Choroid plexus epithelial cell (primary cell): ENCODE measurements at regions not wholly inside any gene's neighbourhood (a gene's known extent, or its start where the extent isn't known, plus 50 kb on each side); places are given as distances from the start of the nearest gene placed in this dataset.

Source experiments
- DNase-seq: peaks from one replicate; pipeline ENCODE4 v3.0.0-alpha.2; 2010; ENCODE audit warnings: low read depth
- H3K4me3 ChIP-seq: 2 replicates; pipeline ENCODE4 v1.5.1; 2011; ENCODE audit warnings: low read depth, mild to moderate bottlenecking, control low read depth, low read length, moderate library complexity
- TF ChIP-seq, protein P1 (sequence below): conservative IDR thresholded peaks from 2 replicates; pipeline ENCODE4 v1.5.1; 2011; ENCODE audit warnings: low read depth, mild to moderate bottlenecking, control low read depth, inconsistent platforms, low read length, moderate library complexity

DNA sequence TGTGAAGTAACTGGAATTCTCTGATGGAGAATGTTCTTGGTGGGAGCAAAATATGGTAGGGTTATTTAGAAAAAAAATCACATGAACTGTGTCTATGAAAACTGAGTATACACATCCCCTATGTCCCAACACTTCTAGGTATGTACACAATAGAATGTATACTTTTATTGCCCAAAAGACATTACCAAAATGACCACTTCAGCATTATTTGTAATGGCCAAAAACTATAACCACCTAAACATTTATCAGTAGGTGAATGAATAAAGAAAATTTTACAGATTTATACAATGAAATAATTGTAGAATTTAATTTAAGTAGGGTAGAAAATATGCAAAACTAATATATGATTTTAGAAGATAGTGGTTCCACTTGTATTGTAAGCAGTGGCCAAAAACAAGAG is 462.8 kb downstream of the KCNJ3 start:
- no peak for DNase-seq

GRCh38 chr2:155157711-155158110 is 459.2 kb downstream of the KCNJ3 start:
- DNase-seq = no peak
- H3K4me3 ChIP-seq = no peak overlapping the region
- TF ChIP-seq, protein P1, sequence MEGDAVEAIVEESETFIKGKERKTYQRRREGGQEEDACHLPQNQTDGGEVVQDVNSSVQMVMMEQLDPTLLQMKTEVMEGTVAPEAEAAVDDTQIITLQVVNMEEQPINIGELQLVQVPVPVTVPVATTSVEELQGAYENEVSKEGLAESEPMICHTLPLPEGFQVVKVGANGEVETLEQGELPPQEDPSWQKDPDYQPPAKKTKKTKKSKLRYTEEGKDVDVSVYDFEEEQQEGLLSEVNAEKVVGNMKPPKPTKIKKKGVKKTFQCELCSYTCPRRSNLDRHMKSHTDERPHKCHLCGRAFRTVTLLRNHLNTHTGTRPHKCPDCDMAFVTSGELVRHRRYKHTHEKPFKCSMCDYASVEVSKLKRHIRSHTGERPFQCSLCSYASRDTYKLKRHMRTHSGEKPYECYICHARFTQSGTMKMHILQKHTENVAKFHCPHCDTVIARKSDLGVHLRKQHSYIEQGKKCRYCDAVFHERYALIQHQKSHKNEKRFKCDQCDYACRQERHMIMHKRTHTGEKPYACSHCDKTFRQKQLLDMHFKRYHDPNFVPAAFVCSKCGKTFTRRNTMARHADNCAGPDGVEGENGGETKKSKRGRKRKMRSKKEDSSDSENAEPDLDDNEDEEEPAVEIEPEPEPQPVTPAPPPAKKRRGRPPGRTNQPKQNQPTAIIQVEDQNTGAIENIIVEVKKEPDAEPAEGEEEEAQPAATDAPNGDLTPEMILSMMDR = no peak

More for the DNA sequence above, 462.8 kb downstream of the KCNJ3 start:
- TF ChIP-seq, protein P1 = no peak
- no peak overlapping the region for H3K4me3 ChIP-seq

DNA sequence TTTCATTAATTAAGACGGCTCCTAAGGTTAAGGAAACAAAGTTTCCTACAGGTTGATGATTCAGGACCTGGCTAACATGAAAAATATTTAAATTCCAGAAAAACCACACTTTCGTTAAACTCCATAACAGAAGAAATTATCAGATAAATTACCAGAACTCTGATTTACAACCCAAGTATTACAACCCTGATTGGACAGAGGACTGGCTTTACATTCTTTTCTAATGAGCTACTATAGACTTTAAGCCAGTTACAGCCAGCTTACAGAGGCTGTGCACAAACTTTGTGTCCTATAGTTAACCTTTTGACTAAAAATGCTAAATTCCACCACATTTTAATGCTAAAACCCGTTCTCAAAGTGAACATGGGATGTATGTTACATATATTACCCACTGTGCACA is 458.6 kb downstream of the KCNJ3 start:
- DNase-seq = no peak
- TF ChIP-seq, protein P1 = no peak
- no peak overlapping the region for H3K4me3 ChIP-seq

- no peak overlapping the region for H3K4me3 ChIP-seq
- TF ChIP-seq, protein P1 = no peak
- DNase-seq = no peak
These were observed 453.4 kb downstream of the KCNJ3 start for GRCh38 chr2:155151945-155152344.

DNA sequence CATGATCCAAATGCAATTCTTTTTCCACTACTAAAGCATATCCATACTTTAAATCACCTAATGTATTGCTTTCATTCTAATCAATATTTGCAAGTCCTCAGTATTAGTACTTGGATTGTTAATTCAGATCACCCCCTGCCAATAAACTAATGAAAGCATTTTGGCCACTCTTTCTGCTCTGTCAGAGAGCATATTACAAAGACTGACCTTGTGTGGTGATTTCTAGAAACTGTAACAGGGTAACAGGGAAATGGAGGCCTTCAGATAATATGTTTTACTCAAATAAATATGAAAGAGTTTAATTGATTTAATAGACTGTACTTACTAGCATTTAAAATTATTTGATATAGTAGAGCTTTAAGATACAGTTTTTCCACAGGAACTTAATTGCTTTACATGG is 453.0 kb downstream of the KCNJ3 start:
- no peak for DNase-seq
- TF ChIP-seq, protein P1 = no peak
- no peak overlapping the region for H3K4me3 ChIP-seq

DNA sequence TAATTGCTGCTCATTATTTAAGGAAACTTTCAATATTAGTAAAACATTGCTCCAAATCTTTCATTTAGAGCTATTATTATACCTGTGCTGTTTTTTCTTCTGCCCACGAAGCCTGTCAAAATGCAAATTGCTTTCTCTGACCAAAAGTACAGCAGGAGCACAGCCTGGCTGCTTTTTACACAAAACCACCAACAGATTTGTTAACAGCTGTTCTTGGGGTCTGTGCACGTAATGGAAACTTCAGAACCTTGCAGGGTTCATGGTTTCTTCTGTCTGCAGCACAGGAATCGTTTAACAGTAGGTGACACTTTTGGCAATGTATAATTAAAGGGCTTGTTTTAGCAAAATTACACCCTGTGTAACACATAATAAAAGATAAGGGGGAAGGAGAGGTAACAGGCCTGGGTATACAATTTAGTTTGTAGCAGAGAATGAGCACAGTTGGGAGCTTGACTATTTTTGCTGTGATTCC is 447.3 kb downstream of the KCNJ3 start:
- DNase-seq = no peak
- TF ChIP-seq, protein P1 = no peak
- no peak overlapping the region for H3K4me3 ChIP-seq

DNA sequence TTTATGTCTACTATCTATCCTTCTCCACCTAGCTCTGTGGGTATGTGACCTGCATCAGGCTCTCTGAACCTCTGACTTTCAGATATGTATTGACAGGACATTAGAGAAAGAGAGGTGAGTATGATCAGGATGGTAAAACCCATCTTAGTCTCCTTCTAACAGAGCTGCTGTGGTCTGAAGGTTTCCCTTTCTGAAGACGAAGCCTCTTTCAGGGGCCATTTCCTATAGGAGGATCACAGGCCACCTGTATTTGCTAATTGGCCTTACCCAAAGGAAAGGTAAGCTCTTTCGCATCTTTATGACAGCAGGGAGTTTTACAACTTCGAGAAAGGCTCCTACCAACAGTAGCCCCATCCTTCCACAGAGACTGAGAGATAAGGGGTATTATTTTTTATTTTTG is 442.9 kb downstream of the KCNJ3 start:
- no peak for DNase-seq
- no peak overlapping the region for H3K4me3 ChIP-seq
- TF ChIP-seq, protein P1 = no peak
